ENCODE measurements at regions not wholly inside any gene's neighbourhood (a gene's known extent, or its start where the extent isn't known, plus 50 kb on each side); places are given as distances from the start of the nearest gene placed in this dataset.

GRCh38 chr2:176504440-176504839, 235.2 kb downstream of the MTX2 start:
- Histone ChIP-seq H3K36me3 (no peaks in the 10 kb centered on the region), H3K9me3 (no peaks in the 10 kb centered on the region), H3K4me1 (no peaks in the 10 kb centered on the region), H3K27me3 (peaks cover 0 to 12% of the 10 kb centered on the region in 2 donors), H3K4me3 (no peak overlapping the region), H3K27ac (no peak overlapping the region)
- ATAC-seq, result no peak
- no peak for DNase-seq
- TF ChIP-seq CTCF (IDR thresholded peaks at IDR 0.05), result no peak
- intact Hi-C loops (cut with DNase I), result no loop called here

- DNase-seq (no peak), ATAC-seq (peak; percentile 19)
- no peak for TF ChIP-seq CTCF (IDR thresholded peaks at IDR 0.05)
- H3K36me3 ChIP-seq, result no peaks in the 10 kb centered on the region
- H3K4me1 ChIP-seq, result no peaks in the 10 kb centered on the region
- no peak overlapping the region for H3K4me3 ChIP-seq
- no peak overlapping the region for H3K27ac ChIP-seq
- intact Hi-C loops (cut with DNase I), result no loop called here
- H3K9me3 ChIP-seq, result no peaks in the 10 kb centered on the region
- no peaks in the 10 kb centered on the region for H3K27me3 ChIP-seq
Observed at GRCh38 chr2:176507786-176508185, 238.5 kb downstream of the MTX2 start.

DNA sequence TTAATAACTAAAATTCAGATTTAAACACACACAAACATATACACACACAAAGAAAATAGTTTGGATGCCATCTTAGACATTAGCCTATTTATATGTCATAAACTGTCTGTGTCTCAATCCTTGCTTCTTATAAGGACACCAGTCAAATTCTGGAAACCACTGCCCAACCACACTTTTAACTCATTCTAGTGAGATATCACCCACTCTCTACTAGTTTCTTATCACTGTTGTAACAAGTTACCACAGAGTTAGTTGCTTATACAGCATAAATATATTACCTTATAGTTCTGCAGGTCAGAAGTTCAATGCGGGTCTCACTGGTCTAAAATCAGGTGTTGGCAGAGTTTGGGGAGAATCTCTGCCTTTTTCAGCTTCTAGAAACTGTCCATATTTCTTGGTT, 239.1 kb downstream of the MTX2 start:
- no peaks in the 10 kb centered on the region for H3K9me3 ChIP-seq
- H3K27me3 ChIP-seq, result no peaks in the 10 kb centered on the region
- no peak for ATAC-seq
- H3K4me1 ChIP-seq, result no peaks in the 10 kb centered on the region
- TF ChIP-seq CTCF (IDR thresholded peaks at IDR 0.05), result no peak
- H3K4me3 ChIP-seq, result no peak overlapping the region
- H3K27ac ChIP-seq, result no peak overlapping the region
- intact Hi-C loops (cut with DNase I), result no loop called here
- H3K36me3 ChIP-seq, result no peaks in the 10 kb centered on the region
- DNase-seq, result no peak

- ATAC-seq, result no peak
- no peak for TF ChIP-seq CTCF (IDR thresholded peaks at IDR 0.05)
Observed at GRCh38 chr2:176508984-176509740, 239.9 kb downstream of the MTX2 start.

DNA sequence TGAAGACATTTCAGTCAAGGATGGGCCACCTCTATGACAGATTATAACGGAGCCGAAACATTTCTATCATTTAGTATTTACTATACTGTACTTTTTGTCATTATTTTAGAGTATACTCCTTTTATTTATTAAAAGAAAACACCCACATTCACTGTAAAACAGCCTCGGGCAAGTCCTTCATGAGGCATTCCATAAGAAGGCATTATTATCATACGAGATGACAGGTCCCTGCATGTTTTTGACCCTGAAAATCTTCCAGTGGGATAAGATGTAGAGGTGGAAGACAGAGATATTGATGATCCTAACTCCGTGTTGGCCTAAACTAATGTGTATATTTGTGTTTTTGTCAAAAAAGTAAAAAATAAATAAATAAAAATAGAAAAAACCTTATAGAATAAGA, 245.0 kb downstream of the MTX2 start:
- DNase-seq, result no peak
- no peaks in the 10 kb centered on the region for H3K36me3 ChIP-seq
- intact Hi-C loops (cut with DNase I), result no loop called here
- H3K4me3 ChIP-seq, result no peak overlapping the region
- H3K27ac ChIP-seq, result no peak overlapping the region
- no peak for ATAC-seq
- H3K9me3 ChIP-seq, result no peaks in the 10 kb centered on the region
- no peaks in the 10 kb centered on the region for H3K27me3 ChIP-seq
- no peak for TF ChIP-seq CTCF (IDR thresholded peaks at IDR 0.05)
- no peaks in the 10 kb centered on the region for H3K4me1 ChIP-seq

More at GRCh38 chr2:176508984-176509740, 239.9 kb downstream of the MTX2 start:
- Histone ChIP-seq H3K36me3 (no peaks in the 10 kb centered on the region), H3K4me3 (no peak overlapping the region), H3K27ac (no peak overlapping the region), H3K9me3 (no peaks in the 10 kb centered on the region), H3K4me1 (no peaks in the 10 kb centered on the region), H3K27me3 (no peaks in the 10 kb centered on the region)
- no peak for DNase-seq
- intact Hi-C loops (cut with DNase I), result no loop called here

Data from left lung (tissue), 4 donors.